H1 (cell line): ENCODE measurements at regions not wholly inside any gene's neighbourhood (a gene's known extent, or its start where the extent isn't known, plus 50 kb on each side); places are given as distances from the start of the nearest gene placed in this dataset.

ENCODE experiments used
- GABPA ChIP-seq: IDR thresholded peaks from 2 replicates; pipeline ENCODE4 v1.6.1; 2011; ENCODE audit warnings: mild to moderate bottlenecking, low read length, moderate library complexity, borderline replicate concordance; ENCODE audit not compliant: insufficient read depth
- HDAC6 ChIP-seq: IDR thresholded peaks from one replicate; pipeline ENCODE4 v1.7.1; 2012; ENCODE audit warnings: low read depth, mild to moderate bottlenecking, inconsistent platforms, low read length, moderate library complexity
- MAFK ChIP-seq: IDR thresholded peaks from 2 replicates; pipeline ENCODE4 v1.6.1; 2012; ENCODE audit warnings: low read depth, mild to moderate bottlenecking, improper control_type of control experiment, low read length
- RFX5 ChIP-seq: IDR thresholded peaks from 2 replicates; pipeline ENCODE4 v1.6.1; 2011; ENCODE audit warnings: low read depth, low read length, improper control_type of control experiment, borderline replicate concordance
- RNF2 ChIP-seq: fragments of 200-900, 300-1000 bp; sonication (generic); IDR thresholded peaks from 2 replicates; pipeline ENCODE4 v1.7.1; 2016; ENCODE audit warnings: borderline replicate concordance, low read depth, mild to moderate bottlenecking, antibody characterized with exemption, low read length; ENCODE audit not compliant: poor library complexity, severe bottlenecking; ENCODE audit errors: missing control alignments
- SP1 ChIP-seq: IDR thresholded peaks from 2 replicates; pipeline ENCODE4 v1.6.1; 2011; ENCODE audit warnings: low read depth, low read length
- TAF1 ChIP-seq: IDR thresholded peaks from 2 replicates; pipeline ENCODE4 v1.6.1; 2011; ENCODE audit warnings: mild to moderate bottlenecking, low read depth, low read length

GRCh38 chr12:34356233-34356987 is 334.1 kb downstream of the ALG10 start (continued):
- TF ChIP-seq HDAC6: no peak
- no peak for TF ChIP-seq RNF2
- TF ChIP-seq GABPA: no peak
- no peak for TF ChIP-seq RFX5
- TF ChIP-seq SP1: no peak
- TF ChIP-seq MAFK: no peak
- no peak for TF ChIP-seq TAF1
